Ishikawa (cell line): ENCODE measurements at regions not wholly inside any gene's neighbourhood (a gene's known extent, or its start where the extent isn't known, plus 50 kb on each side); places are given as distances from the start of the nearest gene placed in this dataset.

Experiments
- CEBPB ChIP-seq: IDR thresholded peaks from 2 replicates; pipeline ENCODE4 v1.6.1; 2012
- EP300 ChIP-seq: IDR thresholded peaks from 2 replicates; pipeline ENCODE4 v1.6.1; 2012; ENCODE audit warnings: borderline replicate concordance
- NFIC ChIP-seq: IDR thresholded peaks from 2 replicates; pipeline ENCODE4 v1.6.1; 2012

- TF ChIP-seq NFIC (no peak), EP300 (no peak), CEBPB (no peak)
These were observed 624.3 kb upstream of the LMCD1 start for GRCh38 chr3:7877312-7877711.
